GM23338 (cell line): ENCODE measurements at regions not wholly inside any gene's neighbourhood (a gene's known extent, or its start where the extent isn't known, plus 50 kb on each side); places are given as distances from the start of the nearest gene placed in this dataset.

Experiments
- ATAC-seq: fragments of 200-7000 bp; cut with Tn5 transposase; 3 replicates; pipeline ENCODE4 v1.9.1; 2020
- DNase-seq: peaks from one replicate; pipeline ENCODE4 v3.0.0-alpha.2; 2015; ENCODE audit warnings: low spot score
- H2AFZ ChIP-seq: fragments of 200-600 bp; sonication (generic); 2 replicates; pipeline ENCODE4 v1.8.0; 2016; ENCODE audit warnings: antibody characterized with exemption, mild to moderate bottlenecking, moderate library complexity
- H3F3A ChIP-seq: fragments of 200-600 bp; sonication (generic); replicated peaks from 2 replicates; pipeline ENCODE4 v1.8.0; 2017; ENCODE audit warnings: antibody characterized with exemption, mixed run types, low read depth
- H3K27ac ChIP-seq: fragments of 200-600 bp; sonication (generic); 2 replicates; pipeline ENCODE4 v1.6.1; 2016; ENCODE audit warnings: low read depth
- H3K27me3 ChIP-seq: fragments of 200-600 bp; sonication (generic); 2 replicates; pipeline ENCODE4 v1.8.0; 2016; ENCODE audit warnings: mild to moderate bottlenecking, mixed run types, moderate library complexity; ENCODE audit not compliant: insufficient read depth
- H3K36me3 ChIP-seq: fragments of 200-600 bp; sonication (generic); 2 replicates; pipeline ENCODE4 v1.8.0; 2016; ENCODE audit warnings: mild to moderate bottlenecking; ENCODE audit not compliant: insufficient read depth
- H3K4me1 ChIP-seq: fragments of 200-600 bp; sonication (generic); 2 replicates; pipeline ENCODE4 v1.8.0; 2016; ENCODE audit warnings: mild to moderate bottlenecking, moderate library complexity; ENCODE audit not compliant: insufficient read depth
- H3K4me2 ChIP-seq: fragments of 200-600 bp; sonication (generic); 2 replicates; pipeline ENCODE4 v1.7.1; 2017; ENCODE audit warnings: mixed run types
- H3K4me3 ChIP-seq: fragments of 200-600 bp; sonication (generic); 2 replicates; pipeline ENCODE4 v1.6.1; 2016; ENCODE audit warnings: mixed run types
- H3K79me2 ChIP-seq: fragments of 200-600 bp; sonication (generic); replicated peaks from 2 replicates; pipeline ENCODE4 v1.8.0; 2017; ENCODE audit warnings: mild to moderate bottlenecking; ENCODE audit not compliant: insufficient read depth
- H3K9me2 ChIP-seq: fragments of 200-600 bp; sonication (generic); 2 replicates; pipeline ENCODE4 v1.8.0; 2017; ENCODE audit not compliant: insufficient read depth
- H4K20me1 ChIP-seq: fragments of 200-600 bp; sonication (generic); replicated peaks from 2 replicates; pipeline ENCODE4 v1.8.0; 2017; ENCODE audit warnings: mild to moderate bottlenecking; ENCODE audit not compliant: insufficient read depth
- H3K27ac Mint-ChIP-seq: 2 replicates; pipeline ENCODE4 v1.8.0; 2020; ENCODE audit warnings: inconsistent platforms, mild to moderate bottlenecking, moderate library complexity, mixed read lengths
- H3K27me3 Mint-ChIP-seq: 3 replicates; pipeline ENCODE4 v1.8.0; 2022; ENCODE audit warnings: low read depth, mild to moderate bottlenecking, moderate library complexity, mixed read lengths, inconsistent platforms; ENCODE audit not compliant: insufficient read depth, poor library complexity
- H3K36me3 Mint-ChIP-seq: 3 replicates; pipeline ENCODE4 v1.8.0; 2021; ENCODE audit warnings: low read depth, mild to moderate bottlenecking, inconsistent platforms, moderate library complexity, mixed read lengths
- H3K4me1 Mint-ChIP-seq: 3 replicates; pipeline ENCODE4 v1.8.0; 2020; ENCODE audit warnings: mild to moderate bottlenecking, inconsistent platforms, mixed read lengths
- H3K4me3 Mint-ChIP-seq: 3 replicates; pipeline ENCODE4 v1.8.0; 2021; ENCODE audit warnings: moderate library complexity, mild to moderate bottlenecking, inconsistent platforms, mixed read lengths
- H3K9me3 Mint-ChIP-seq: 3 replicates; pipeline ENCODE4 v1.8.0; 2020; ENCODE audit warnings: moderate library complexity, mild to moderate bottlenecking, inconsistent platforms, mixed read lengths
- CREB1 ChIP-seq: fragments of 250-450 bp; sonication (Bioruptor Pico); IDR thresholded peaks from 2 replicates; pipeline ENCODE4 v1.5.0; 2020; ENCODE audit warnings: low read depth, mild to moderate bottlenecking, moderate library complexity
- EZH2phosphoT487 ChIP-seq: fragments of 200-600 bp; sonication (generic); IDR thresholded peaks from one replicate; pipeline ENCODE4 v1.8.1; 2018; ENCODE audit warnings: antibody characterized with exemption; ENCODE audit not compliant: unreplicated experiment
- NANOG ChIP-seq: IDR thresholded peaks from 2 replicates; pipeline ENCODE4 v1.6.1; 2016; ENCODE audit warnings: antibody characterized with exemption, borderline replicate concordance
- POLR2AphosphoS5 ChIP-seq: IDR thresholded peaks from 2 replicates; pipeline ENCODE4 v1.6.1; 2016; ENCODE audit warnings: antibody characterized with exemption, low read depth
- STAT1 ChIP-seq: IDR thresholded peaks from one replicate; pipeline ENCODE4 v1.6.1; 2016; ENCODE audit warnings: antibody characterized with exemption; ENCODE audit not compliant: unreplicated experiment
- ZNF114 ChIP-seq: fragments of 250-450 bp; sonication (Bioruptor Pico); IDR thresholded peaks from 2 replicates; pipeline ENCODE4 v1.5.0; 2020; ENCODE audit warnings: mild to moderate bottlenecking, moderate library complexity
- ZNF331 ChIP-seq: fragments of 250-450 bp; sonication (Bioruptor Pico); IDR thresholded peaks from 2 replicates; pipeline ENCODE4 v1.5.0; 2020; ENCODE audit warnings: low read depth, mild to moderate bottlenecking, moderate library complexity
- TF ChIP-seq, protein P1 (sequence below): IDR thresholded peaks from one replicate; pipeline ENCODE4 v1.6.1; 2018; ENCODE audit warnings: antibody characterized with exemption; ENCODE audit not compliant: unreplicated experiment
- TF ChIP-seq, protein P2 (sequence below), 2 experiments: fragments of 200-600 bp in 1 of 2; sonication (generic) in 1 of 2; conservative IDR thresholded peaks; 2 replicates each; pipeline versions ENCODE4 v1.5.1 to v1.6.1; 2016 to 2017; ENCODE audit warnings: antibody characterized with exemption in 2 of 2, low read depth in 2 of 2, mild to moderate bottlenecking in 2 of 2, moderate library complexity in 1 of 2
- TF ChIP-seq, protein P3 (sequence below): IDR thresholded peaks from 2 replicates; pipeline ENCODE4 v1.6.1; 2016; ENCODE audit warnings: antibody characterized with exemption

DNA sequence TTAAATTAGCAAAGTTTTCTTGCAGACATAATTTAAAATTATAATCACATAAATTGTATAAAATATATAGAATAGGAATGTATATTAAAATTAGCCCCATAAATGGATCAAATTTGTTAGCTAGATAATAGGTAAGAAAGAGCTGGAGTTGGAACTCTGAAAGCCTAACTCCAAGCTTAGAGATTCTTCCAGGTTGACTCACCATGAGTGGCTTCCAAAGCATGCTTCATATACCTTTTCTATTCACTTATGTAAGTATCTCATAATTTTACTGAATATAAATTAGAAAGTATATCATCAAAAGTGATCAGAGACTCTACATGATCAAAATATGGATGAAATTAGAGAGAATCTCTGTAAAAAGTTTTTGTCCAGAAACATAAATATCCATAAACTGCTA is 320.7 kb upstream of the MAGI2 start:
- Mint-ChIP-seq H3K27me3 (no peaks in the 10 kb centered on the region), H3K9me3 (no peaks in the 10 kb centered on the region), H3K36me3 (no peaks in the 10 kb centered on the region), H3K4me3 (no peak overlapping the region), H3K4me1 (peaks cover 6% of the 10 kb centered on the region; the same call in 1 of the 3 replicates), H3K27ac (no peak overlapping the region)
- Histone ChIP-seq H3K4me2 (no peak overlapping the region), H3K79me2 (no peaks in the 10 kb centered on the region), H3K36me3 (no peaks in the 10 kb centered on the region), H3K27me3 (no peaks in the 10 kb centered on the region), H3K4me3 (no peak overlapping the region), H2AFZ (no peak overlapping the region), H3F3A (no peaks in the 10 kb centered on the region), H3K9me2 (no peaks in the 10 kb centered on the region), H3K27ac (no peak overlapping the region), H3K4me1 (no peaks in the 10 kb centered on the region), H4K20me1 (no peaks in the 10 kb centered on the region)
- DNase-seq (no peak), ATAC-seq (no peak)
- TF ChIP-seq POLR2AphosphoS5 = no peak
- no peak for TF ChIP-seq STAT1
- no peak for TF ChIP-seq NANOG
- TF ChIP-seq, protein P1, sequence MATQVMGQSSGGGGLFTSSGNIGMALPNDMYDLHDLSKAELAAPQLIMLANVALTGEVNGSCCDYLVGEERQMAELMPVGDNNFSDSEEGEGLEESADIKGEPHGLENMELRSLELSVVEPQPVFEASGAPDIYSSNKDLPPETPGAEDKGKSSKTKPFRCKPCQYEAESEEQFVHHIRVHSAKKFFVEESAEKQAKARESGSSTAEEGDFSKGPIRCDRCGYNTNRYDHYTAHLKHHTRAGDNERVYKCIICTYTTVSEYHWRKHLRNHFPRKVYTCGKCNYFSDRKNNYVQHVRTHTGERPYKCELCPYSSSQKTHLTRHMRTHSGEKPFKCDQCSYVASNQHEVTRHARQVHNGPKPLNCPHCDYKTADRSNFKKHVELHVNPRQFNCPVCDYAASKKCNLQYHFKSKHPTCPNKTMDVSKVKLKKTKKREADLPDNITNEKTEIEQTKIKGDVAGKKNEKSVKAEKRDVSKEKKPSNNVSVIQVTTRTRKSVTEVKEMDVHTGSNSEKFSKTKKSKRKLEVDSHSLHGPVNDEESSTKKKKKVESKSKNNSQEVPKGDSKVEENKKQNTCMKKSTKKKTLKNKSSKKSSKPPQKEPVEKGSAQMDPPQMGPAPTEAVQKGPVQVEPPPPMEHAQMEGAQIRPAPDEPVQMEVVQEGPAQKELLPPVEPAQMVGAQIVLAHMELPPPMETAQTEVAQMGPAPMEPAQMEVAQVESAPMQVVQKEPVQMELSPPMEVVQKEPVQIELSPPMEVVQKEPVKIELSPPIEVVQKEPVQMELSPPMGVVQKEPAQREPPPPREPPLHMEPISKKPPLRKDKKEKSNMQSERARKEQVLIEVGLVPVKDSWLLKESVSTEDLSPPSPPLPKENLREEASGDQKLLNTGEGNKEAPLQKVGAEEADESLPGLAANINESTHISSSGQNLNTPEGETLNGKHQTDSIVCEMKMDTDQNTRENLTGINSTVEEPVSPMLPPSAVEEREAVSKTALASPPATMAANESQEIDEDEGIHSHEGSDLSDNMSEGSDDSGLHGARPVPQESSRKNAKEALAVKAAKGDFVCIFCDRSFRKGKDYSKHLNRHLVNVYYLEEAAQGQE = no peak
- TF ChIP-seq, protein P2, sequence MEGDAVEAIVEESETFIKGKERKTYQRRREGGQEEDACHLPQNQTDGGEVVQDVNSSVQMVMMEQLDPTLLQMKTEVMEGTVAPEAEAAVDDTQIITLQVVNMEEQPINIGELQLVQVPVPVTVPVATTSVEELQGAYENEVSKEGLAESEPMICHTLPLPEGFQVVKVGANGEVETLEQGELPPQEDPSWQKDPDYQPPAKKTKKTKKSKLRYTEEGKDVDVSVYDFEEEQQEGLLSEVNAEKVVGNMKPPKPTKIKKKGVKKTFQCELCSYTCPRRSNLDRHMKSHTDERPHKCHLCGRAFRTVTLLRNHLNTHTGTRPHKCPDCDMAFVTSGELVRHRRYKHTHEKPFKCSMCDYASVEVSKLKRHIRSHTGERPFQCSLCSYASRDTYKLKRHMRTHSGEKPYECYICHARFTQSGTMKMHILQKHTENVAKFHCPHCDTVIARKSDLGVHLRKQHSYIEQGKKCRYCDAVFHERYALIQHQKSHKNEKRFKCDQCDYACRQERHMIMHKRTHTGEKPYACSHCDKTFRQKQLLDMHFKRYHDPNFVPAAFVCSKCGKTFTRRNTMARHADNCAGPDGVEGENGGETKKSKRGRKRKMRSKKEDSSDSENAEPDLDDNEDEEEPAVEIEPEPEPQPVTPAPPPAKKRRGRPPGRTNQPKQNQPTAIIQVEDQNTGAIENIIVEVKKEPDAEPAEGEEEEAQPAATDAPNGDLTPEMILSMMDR (conservative IDR thresholded peaks at IDR 0.05; ENCODE audit: low read depth in 2 of 2) = no peak
- TF ChIP-seq CREB1 (CRISPR knock-in tag) = no peak
- TF ChIP-seq ZNF331 (CRISPR knock-in tag) = no peak
- no peak for TF ChIP-seq EZH2phosphoT487
- TF ChIP-seq, protein P3, sequence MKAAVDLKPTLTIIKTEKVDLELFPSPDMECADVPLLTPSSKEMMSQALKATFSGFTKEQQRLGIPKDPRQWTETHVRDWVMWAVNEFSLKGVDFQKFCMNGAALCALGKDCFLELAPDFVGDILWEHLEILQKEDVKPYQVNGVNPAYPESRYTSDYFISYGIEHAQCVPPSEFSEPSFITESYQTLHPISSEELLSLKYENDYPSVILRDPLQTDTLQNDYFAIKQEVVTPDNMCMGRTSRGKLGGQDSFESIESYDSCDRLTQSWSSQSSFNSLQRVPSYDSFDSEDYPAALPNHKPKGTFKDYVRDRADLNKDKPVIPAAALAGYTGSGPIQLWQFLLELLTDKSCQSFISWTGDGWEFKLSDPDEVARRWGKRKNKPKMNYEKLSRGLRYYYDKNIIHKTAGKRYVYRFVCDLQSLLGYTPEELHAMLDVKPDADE = no peak

DNA sequence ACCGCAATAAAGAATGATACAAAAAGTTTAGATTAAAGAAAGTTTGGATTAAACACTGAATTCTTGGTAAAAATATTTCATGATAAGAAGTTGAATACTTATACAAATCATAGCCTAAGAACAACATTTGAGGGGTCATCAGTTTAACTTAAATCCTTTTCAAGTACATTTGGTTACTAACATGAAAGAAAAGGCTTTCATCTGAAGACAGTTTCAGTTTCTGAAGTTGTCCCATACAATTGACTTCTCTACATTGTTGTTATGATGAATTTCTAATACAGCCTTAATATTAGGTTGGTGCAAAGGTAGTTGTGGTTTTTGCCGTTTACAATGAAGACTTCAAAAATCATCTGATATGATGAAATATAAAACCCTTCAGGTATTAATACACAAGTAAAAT is 317.5 kb upstream of the MAGI2 start:
- no peaks in the 10 kb centered on the region for H3K36me3 ChIP-seq
- no peaks in the 10 kb centered on the region for H3K27me3 ChIP-seq
- no peaks in the 10 kb centered on the region for H3K79me2 ChIP-seq
- no peak overlapping the region for H3K27ac ChIP-seq
- no peak overlapping the region for H3K4me3 ChIP-seq
- ATAC-seq = no peak
- no peaks in the 10 kb centered on the region for H3K36me3 Mint-ChIP-seq
- no peak overlapping the region for H3K4me2 ChIP-seq
- no peak overlapping the region for H3K27ac Mint-ChIP-seq
- no peak overlapping the region for H3K4me3 Mint-ChIP-seq
- H3K27me3 Mint-ChIP-seq = peaks cover 3% of the 10 kb centered on the region
- H4K20me1 ChIP-seq = no peaks in the 10 kb centered on the region
- H2AFZ ChIP-seq = no peak overlapping the region
- DNase-seq = no peak
- peaks cover 6% of the 10 kb centered on the region; the same call in 1 of the 3 replicates for H3K4me1 Mint-ChIP-seq
- H3K9me2 ChIP-seq = peaks cover 5% of the 10 kb centered on the region; the same call in 1 of the 2 replicates
- no peaks in the 10 kb centered on the region for H3K9me3 Mint-ChIP-seq
- H3F3A ChIP-seq = no peaks in the 10 kb centered on the region
- no peaks in the 10 kb centered on the region for H3K4me1 ChIP-seq
- TF ChIP-seq ZNF114 (CRISPR knock-in tag) = no peak
- TF ChIP-seq, protein P3 = no peak
